ENCODE measurements at regions not wholly inside any gene's neighbourhood (a gene's known extent, or its start where the extent isn't known, plus 50 kb on each side); places are given as distances from the start of the nearest gene placed in this dataset.
A peak's percentile ranks its signal among the peaks of the same experiment; 100 is the strongest.

DNA sequence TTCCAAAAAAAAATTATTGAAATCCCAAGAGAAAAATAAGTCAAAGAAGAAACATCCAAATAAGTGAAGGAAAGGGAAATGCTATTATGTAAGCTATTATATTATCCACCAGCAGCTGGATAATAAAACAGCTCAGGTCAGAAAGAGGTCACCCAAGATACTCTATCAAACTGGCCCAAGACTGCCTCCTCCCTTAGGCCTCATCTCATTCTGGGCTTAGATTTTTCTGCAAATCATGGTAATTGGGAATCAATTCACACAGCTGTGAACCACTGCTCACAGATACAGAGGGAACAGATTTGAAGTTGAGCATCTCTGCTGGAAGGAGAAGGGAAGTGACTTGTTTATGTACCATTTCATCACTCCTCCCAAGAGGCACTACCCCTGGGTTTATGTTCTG lies 294.6 kb upstream of the DPPA4 start:
- H3K4me3 Mint-ChIP-seq: no peak overlapping the region
- H3K27ac Mint-ChIP-seq: no peak overlapping the region
- no peaks in the 10 kb centered on the region for H3K36me3 Mint-ChIP-seq (ENCODE audit: low read depth)
- H3K9me3 Mint-ChIP-seq: peaks cover 4% of the 10 kb centered on the region
- ATAC-seq (no peak), DNase-seq (no peak)
- no peaks in the 10 kb centered on the region for H3K4me1 Mint-ChIP-seq
- no peaks in the 10 kb centered on the region for H3K27me3 Mint-ChIP-seq

- H3K27ac Mint-ChIP-seq: no peak overlapping the region
- peaks cover 4% of the 10 kb centered on the region for H3K4me1 Mint-ChIP-seq
- no peak overlapping the region for H3K4me3 Mint-ChIP-seq
These were observed 302.9 kb upstream of the DPPA4 start for GRCh38 chr3:109640146-109640652.

GRCh38 chr3:109642025-109642424 lies 304.7 kb upstream of the DPPA4 start:
- no peak for ATAC-seq
- H3K9me3 Mint-ChIP-seq: peaks cover 4% of the 10 kb centered on the region
- DNase-seq: no peak
- H3K4me1 Mint-ChIP-seq: peaks cover 4% of the 10 kb centered on the region
- no peaks in the 10 kb centered on the region for H3K36me3 Mint-ChIP-seq (ENCODE audit: low read depth)
- no peak overlapping the region for H3K27ac Mint-ChIP-seq
- H3K27me3 Mint-ChIP-seq: peaks cover 1% of the 10 kb centered on the region
- no peak overlapping the region for H3K4me3 Mint-ChIP-seq

More at GRCh38 chr3:109640146-109640652, 302.9 kb upstream of the DPPA4 start:
- Mint-ChIP-seq H3K36me3 (ENCODE audit: low read depth) (no peaks in the 10 kb centered on the region), H3K9me3 (peaks cover 4% of the 10 kb centered on the region), H3K27me3 (peaks cover 1% of the 10 kb centered on the region)
- ATAC-seq: no peak
- DNase-seq: no peak

- Mint-ChIP-seq H3K4me3 (no peak overlapping the region), H3K4me1 (peaks cover 4% of the 10 kb centered on the region), H3K27me3 (peaks cover 1% of the 10 kb centered on the region), H3K9me3 (peaks cover 3% of the 10 kb centered on the region), H3K36me3 (ENCODE audit: low read depth) (peaks cover under 1% of the 10 kb centered on the region), H3K27ac (no peak overlapping the region)
- peak; percentile 84 for ATAC-seq
- peak; percentile 12 for DNase-seq
These were observed 306.2 kb upstream of the DPPA4 start for GRCh38 chr3:109643590-109643989.

DNA sequence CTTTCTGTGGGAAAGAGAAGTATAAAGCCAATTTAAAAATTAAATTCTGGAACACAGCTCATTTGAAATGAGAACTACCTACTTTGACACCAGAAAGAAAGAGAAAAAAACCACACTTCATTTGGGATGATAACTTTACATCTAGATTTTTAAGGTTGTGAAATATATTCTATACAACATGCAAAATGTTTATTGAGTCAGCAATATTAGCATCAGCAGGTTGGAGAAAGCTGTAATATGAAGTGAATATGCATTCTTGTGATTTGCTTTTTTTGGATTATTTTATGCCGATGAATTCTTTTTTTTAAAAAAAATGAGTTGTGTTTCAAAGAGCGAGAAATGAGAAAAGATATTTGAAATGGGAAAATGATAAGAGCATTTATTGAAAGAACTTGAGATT lies 307.0 kb upstream of the DPPA4 start:
- no peaks in the 10 kb centered on the region for H3K9me3 Mint-ChIP-seq
- no peak for DNase-seq
- H3K27me3 Mint-ChIP-seq: peaks cover 1% of the 10 kb centered on the region
- peaks cover 4% of the 10 kb centered on the region for H3K4me1 Mint-ChIP-seq
- H3K36me3 Mint-ChIP-seq (ENCODE audit: low read depth): peaks cover 3% of the 10 kb centered on the region
- no peak for ATAC-seq
- no peak overlapping the region for H3K27ac Mint-ChIP-seq
- no peak overlapping the region for H3K4me3 Mint-ChIP-seq

DNA sequence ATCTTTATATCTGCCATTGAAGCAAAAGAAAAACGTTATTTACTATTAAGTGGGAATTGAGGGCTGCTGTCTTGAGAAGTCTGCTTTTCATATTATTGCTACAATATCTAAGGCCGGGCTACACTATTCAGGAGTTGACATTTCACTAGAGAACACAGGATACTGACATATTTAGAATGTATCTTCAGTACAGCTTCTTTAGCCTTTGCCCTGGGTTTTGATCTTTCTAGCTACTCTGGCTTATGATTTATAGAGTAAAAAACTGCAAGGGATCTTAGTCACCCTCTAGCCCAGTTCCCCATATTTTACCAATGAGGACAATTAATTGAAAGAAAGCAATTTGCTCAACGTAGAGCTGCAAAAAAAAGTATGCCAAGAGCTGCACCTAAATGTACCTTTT lies 307.4 kb upstream of the DPPA4 start:
- no peak for DNase-seq
- ATAC-seq: no peak
- peaks cover 1% of the 10 kb centered on the region for H3K27me3 Mint-ChIP-seq

DNA sequence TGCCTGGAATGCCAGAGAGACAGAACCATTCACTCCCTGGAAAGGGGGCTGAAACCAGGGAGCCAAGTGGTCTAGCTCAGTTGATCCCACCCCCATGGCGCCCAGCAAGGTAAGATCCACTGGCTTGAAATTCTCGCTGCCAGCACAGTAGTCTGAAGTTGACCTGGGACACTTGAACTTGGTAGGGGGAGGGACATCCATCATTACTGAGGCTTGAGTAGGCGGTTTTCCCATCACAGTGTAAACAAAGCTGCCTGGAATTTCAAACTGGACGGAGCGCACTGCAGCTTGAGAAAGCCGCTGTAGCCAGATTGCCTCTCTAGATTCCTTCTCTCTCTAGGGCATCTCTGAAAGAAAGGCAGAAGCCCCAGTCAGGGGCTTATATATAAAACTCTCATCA lies 310.7 kb upstream of the DPPA4 start:
- H3K36me3 Mint-ChIP-seq (ENCODE audit: low read depth): peaks cover 4% of the 10 kb centered on the region
- peaks cover 22% of the 10 kb centered on the region for H3K9me3 Mint-ChIP-seq
- peaks cover 1% of the 10 kb centered on the region for H3K27me3 Mint-ChIP-seq
- no peak overlapping the region for H3K4me3 Mint-ChIP-seq
- peaks cover 4% of the 10 kb centered on the region for H3K4me1 Mint-ChIP-seq
- ATAC-seq (no peak), DNase-seq (no peak)
- no peak overlapping the region for H3K27ac Mint-ChIP-seq

More for the DNA sequence above, 307.4 kb upstream of the DPPA4 start:
- H3K27ac Mint-ChIP-seq: no peak overlapping the region
- H3K36me3 Mint-ChIP-seq (ENCODE audit: low read depth): peaks cover 3% of the 10 kb centered on the region
- no peaks in the 10 kb centered on the region for H3K9me3 Mint-ChIP-seq
- peaks cover 4% of the 10 kb centered on the region for H3K4me1 Mint-ChIP-seq
- H3K4me3 Mint-ChIP-seq: no peak overlapping the region

- no peak overlapping the region for H3K4me3 Mint-ChIP-seq
- H3K36me3 Mint-ChIP-seq (ENCODE audit: low read depth): peaks cover 4% of the 10 kb centered on the region
- ATAC-seq: no peak
- peaks cover 7% of the 10 kb centered on the region for H3K9me3 Mint-ChIP-seq
- no peak for DNase-seq
- H3K27ac Mint-ChIP-seq: no peak overlapping the region
- H3K27me3 Mint-ChIP-seq: no peaks in the 10 kb centered on the region
- H3K4me1 Mint-ChIP-seq: no peaks in the 10 kb centered on the region
These were observed 318.9 kb upstream of the DPPA4 start for GRCh38 chr3:109656225-109656624.

GRCh38 chr3:109678600-109678999 lies 341.3 kb upstream of the DPPA4 start:
- Mint-ChIP-seq H3K4me3 (no peak overlapping the region), H3K4me1 (no peaks in the 10 kb centered on the region), H3K9me3 (peaks cover 8% of the 10 kb centered on the region), H3K27me3 (no peaks in the 10 kb centered on the region), H3K27ac (no peak overlapping the region), H3K36me3 (ENCODE audit: low read depth) (no peaks in the 10 kb centered on the region)
- DNase-seq (no peak), ATAC-seq (no peak)

DNA sequence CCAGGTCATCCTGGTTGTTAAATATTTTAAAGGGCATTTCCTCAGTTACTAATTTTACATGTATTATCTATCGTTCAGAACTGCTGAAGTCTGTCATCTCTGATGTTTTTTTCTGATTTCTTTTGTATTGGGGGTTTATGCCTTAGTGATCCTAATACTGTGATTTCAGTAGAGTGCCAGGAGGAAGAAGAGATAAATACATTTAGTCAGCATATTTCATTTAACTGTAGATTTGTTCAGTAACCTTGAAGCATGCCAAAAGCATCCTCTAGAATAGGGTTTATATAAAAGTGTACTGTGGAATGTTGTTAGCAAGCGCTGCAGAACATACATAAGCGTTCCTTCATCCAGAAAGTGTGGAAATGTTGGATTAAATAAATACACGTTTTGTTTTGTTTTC lies 342.3 kb upstream of the DPPA4 start:
- DNase-seq (no peak), ATAC-seq (no peak)
- no peaks in the 10 kb centered on the region for H3K27me3 Mint-ChIP-seq
- no peak overlapping the region for H3K27ac Mint-ChIP-seq
- peaks cover 8% of the 10 kb centered on the region for H3K9me3 Mint-ChIP-seq
- H3K4me3 Mint-ChIP-seq: no peak overlapping the region
- H3K36me3 Mint-ChIP-seq (ENCODE audit: low read depth): no peaks in the 10 kb centered on the region
- no peaks in the 10 kb centered on the region for H3K4me1 Mint-ChIP-seq

DNA sequence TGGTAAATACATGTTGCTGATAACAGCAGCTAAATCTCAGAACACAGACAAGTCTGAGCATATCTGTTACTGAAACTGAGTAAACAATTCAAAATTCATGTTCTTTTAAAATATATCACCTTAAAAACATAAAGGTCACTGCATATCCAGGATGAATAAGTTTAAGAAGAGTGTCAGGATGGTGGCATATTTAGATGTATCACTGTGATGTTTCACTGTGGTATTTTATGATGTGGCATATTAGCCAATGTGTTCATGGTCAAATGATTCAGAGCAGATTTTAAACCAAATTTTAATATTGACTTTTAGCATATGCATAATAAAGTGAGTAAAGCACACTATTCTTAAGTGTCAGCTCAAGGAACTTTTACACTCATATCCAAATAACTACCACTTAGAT lies 346.4 kb upstream of the DPPA4 start:
- peak; percentile 24 for ATAC-seq

GRCh38 chr3:109685084-109686079 lies 348.0 kb upstream of the DPPA4 start:
- no peak overlapping the region for H3K4me3 Mint-ChIP-seq
- DNase-seq (no peak), ATAC-seq (no peak)
- H3K36me3 Mint-ChIP-seq (ENCODE audit: low read depth): no peaks in the 10 kb centered on the region
- H3K4me1 Mint-ChIP-seq: no peaks in the 10 kb centered on the region
- no peaks in the 10 kb centered on the region for H3K27me3 Mint-ChIP-seq
- H3K9me3 Mint-ChIP-seq: peaks cover 12% of the 10 kb centered on the region
- H3K27ac Mint-ChIP-seq: no peak overlapping the region

More for the DNA sequence above, 346.4 kb upstream of the DPPA4 start:
- Mint-ChIP-seq H3K36me3 (ENCODE audit: low read depth) (no peaks in the 10 kb centered on the region), H3K4me3 (no peak overlapping the region), H3K27ac (no peak overlapping the region), H3K4me1 (no peaks in the 10 kb centered on the region), H3K9me3 (peaks cover 6% of the 10 kb centered on the region), H3K27me3 (no peaks in the 10 kb centered on the region)
- DNase-seq: no peak

- ATAC-seq (no peak), DNase-seq (no peak)
- H3K9me3 Mint-ChIP-seq: peaks cover 19% of the 10 kb centered on the region
- H3K4me3 Mint-ChIP-seq: no peak overlapping the region
- H3K36me3 Mint-ChIP-seq (ENCODE audit: low read depth): no peaks in the 10 kb centered on the region
- H3K4me1 Mint-ChIP-seq: no peaks in the 10 kb centered on the region
- H3K27ac Mint-ChIP-seq: no peak overlapping the region
- no peaks in the 10 kb centered on the region for H3K27me3 Mint-ChIP-seq
These were observed 350.3 kb upstream of the DPPA4 start for GRCh38 chr3:109687626-109688025.

DNA sequence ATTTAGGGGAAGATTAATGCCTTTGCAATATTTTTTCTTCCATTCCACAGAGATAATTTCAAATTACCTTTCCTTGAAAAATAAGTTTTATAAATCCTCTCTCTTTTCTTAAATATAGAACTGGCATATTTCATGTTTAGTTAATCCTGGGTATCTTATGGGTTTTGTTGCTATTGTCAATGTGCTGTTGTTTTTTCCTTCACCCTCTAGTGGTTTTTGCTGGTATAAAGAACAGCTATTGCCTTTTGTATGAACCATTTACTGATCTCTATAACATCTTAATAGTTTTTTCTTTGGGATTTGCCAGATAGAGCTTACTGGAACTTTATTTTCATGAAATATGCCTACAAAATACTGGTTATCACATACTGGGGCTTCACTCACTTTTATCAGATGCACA lies 359.6 kb upstream of the DPPA4 start:
- H3K4me1 Mint-ChIP-seq: peaks cover 5% of the 10 kb centered on the region
- peaks cover 24% of the 10 kb centered on the region for H3K9me3 Mint-ChIP-seq
- no peak overlapping the region for H3K4me3 Mint-ChIP-seq

GRCh38 chr3:109702252-109702651 lies 364.9 kb upstream of the DPPA4 start:
- Mint-ChIP-seq H3K27ac (peak overlapping the region; percentile 36), H3K9me3 (no peaks in the 10 kb centered on the region), H3K27me3 (no peaks in the 10 kb centered on the region), H3K4me1 (peaks cover 13% of the 10 kb centered on the region), H3K4me3 (no peak overlapping the region), H3K36me3 (ENCODE audit: low read depth) (no peaks in the 10 kb centered on the region)
- peak; percentile 81 for ATAC-seq
- peak; percentile 10 for DNase-seq

More for the DNA sequence above, 359.6 kb upstream of the DPPA4 start:
- DNase-seq (no peak), ATAC-seq (no peak)
- Mint-ChIP-seq H3K27me3 (no peaks in the 10 kb centered on the region), H3K36me3 (ENCODE audit: low read depth) (peaks cover 7% of the 10 kb centered on the region), H3K27ac (no peak overlapping the region)

All from activated naive CD8-positive, alpha-beta T cell treated with anti-CD3 and anti-CD28 coated beads, Interleukin-2, amount 50 U/mL, for 24 hours (primary cell).